SJSA1 (cell line): ENCODE measurements at regions not wholly inside any gene's neighbourhood (a gene's known extent, or its start where the extent isn't known, plus 50 kb on each side); places are given as distances from the start of the nearest gene placed in this dataset.

Source experiments
- DNase-seq, 2 experiments: peaks; one replicate each; pipeline ENCODE4 v3.0.0-alpha.2; 2015 to 2020; ENCODE audit warnings: low spot score in 2 of 2, low read depth in 1 of 2
- H3K27ac ChIP-seq: fragments of 250-450 bp; sonication (Bioruptor Pico); 2 replicates; pipeline ENCODE4 v1.5.1; 2020; ENCODE audit warnings: mild to moderate bottlenecking, moderate library complexity
- H3K27me3 ChIP-seq: fragments of 250-450 bp; sonication (Bioruptor Pico); replicated peaks from 2 replicates; pipeline ENCODE4 v1.5.1; 2020; ENCODE audit warnings: mild to moderate bottlenecking, moderate library complexity
- H3K36me3 ChIP-seq: fragments of 250-450 bp; sonication (Bioruptor Pico); 2 replicates; pipeline ENCODE4 v1.5.1; 2020; ENCODE audit warnings: mild to moderate bottlenecking
- H3K4me1 ChIP-seq: fragments of 250-450 bp; sonication (Bioruptor Pico); replicated peaks from 2 replicates; pipeline ENCODE4 v1.6.1; 2021; ENCODE audit warnings: mild to moderate bottlenecking
- H3K4me3 ChIP-seq: fragments of 250-450 bp; sonication (Bioruptor Pico); 2 replicates; pipeline ENCODE4 v1.5.1; 2020; ENCODE audit warnings: mild to moderate bottlenecking
- H3K9me3 ChIP-seq: fragments of 250-450 bp; sonication (Bioruptor Pico); replicated peaks from 2 replicates; pipeline ENCODE4 v1.5.1; 2020; ENCODE audit warnings: mild to moderate bottlenecking

DNA sequence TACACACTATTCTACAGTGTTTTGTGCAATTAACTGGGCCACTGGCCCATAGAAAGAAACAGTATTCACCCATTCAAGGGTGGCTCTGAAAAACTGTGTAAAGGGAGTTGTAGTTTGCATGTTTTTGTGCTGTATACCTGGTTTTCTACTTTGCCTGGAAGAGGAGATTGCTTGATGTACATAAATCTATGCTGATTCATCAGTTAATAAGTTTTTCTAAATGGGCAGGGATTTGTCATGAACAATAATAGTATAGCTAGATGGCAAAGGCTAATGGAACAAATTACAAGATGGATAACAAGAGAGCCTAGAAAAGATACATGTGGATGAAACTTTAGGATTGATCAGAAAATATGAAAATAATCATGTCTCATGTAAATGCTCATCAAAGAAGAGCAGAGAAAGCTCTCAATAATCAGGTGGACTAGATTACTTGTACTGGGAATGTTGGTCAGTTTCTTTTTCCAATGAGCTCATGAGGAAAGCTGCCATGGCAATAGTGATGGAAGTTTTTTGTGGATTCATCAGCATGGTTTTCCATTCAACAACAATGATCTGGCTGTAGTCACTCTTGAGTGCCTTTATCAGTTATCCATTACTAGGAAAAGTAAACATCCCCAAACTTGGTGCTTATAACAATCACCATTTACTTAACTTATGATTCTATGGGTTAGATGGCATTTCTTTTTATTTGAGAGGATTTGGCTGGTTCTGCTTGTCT lies 602.8 kb downstream of the BRINP3 start:
- Histone ChIP-seq H3K9me3 (no peaks in the 10 kb centered on the region; the same call in 1 of the 2 replicates), H3K27ac (no peak overlapping the region), H3K27me3 (no peaks in the 10 kb centered on the region), H3K36me3 (no peaks in the 10 kb centered on the region), H3K4me3 (no peak overlapping the region), H3K4me1 (no peaks in the 10 kb centered on the region)
- no peak for DNase-seq

GRCh38 chr1:189880135-189880534 lies 597.5 kb downstream of the BRINP3 start:
- no peak for DNase-seq
- Histone ChIP-seq H3K4me1 (no peaks in the 10 kb centered on the region), H3K36me3 (no peaks in the 10 kb centered on the region), H3K27ac (no peak overlapping the region), H3K9me3 (no peaks in the 10 kb centered on the region), H3K4me3 (no peak overlapping the region), H3K27me3 (no peaks in the 10 kb centered on the region)

- H3K4me1 ChIP-seq, result no peaks in the 10 kb centered on the region
- no peak for DNase-seq
Observed at GRCh38 chr1:189899686-189900425, 577.8 kb downstream of the BRINP3 start.

DNA sequence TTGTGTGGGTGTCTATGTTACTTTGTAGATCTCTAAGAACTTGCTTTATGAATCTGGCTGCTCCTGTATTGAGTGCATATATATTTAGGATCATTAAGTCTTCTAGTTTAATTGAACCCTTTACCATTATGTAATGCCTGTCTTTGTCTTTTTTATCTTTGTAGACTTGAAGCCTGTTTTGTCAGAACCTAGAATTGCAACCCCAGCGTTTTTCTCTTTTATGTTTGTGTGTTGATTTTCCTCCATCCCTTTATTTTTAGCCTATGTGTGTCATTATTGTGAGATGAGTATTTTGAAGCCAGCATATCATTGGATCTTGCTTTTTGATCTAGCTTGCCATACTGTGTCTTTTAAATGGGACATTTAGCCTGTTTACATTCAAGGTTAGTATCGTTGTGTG lies 573.2 kb downstream of the BRINP3 start:
- Histone ChIP-seq H3K4me1 (no peaks in the 10 kb centered on the region), H3K4me3 (no peak overlapping the region), H3K36me3 (no peaks in the 10 kb centered on the region)

More at GRCh38 chr1:189899686-189900425, 577.8 kb downstream of the BRINP3 start:
- Histone ChIP-seq H3K9me3 (no peaks in the 10 kb centered on the region), H3K27ac (no peak overlapping the region), H3K27me3 (no peaks in the 10 kb centered on the region), H3K36me3 (no peaks in the 10 kb centered on the region), H3K4me3 (no peak overlapping the region)

GRCh38 chr1:189908113-189908512 lies 569.6 kb downstream of the BRINP3 start:
- Histone ChIP-seq H3K36me3 (no peaks in the 10 kb centered on the region), H3K9me3 (no peaks in the 10 kb centered on the region), H3K27me3 (no peaks in the 10 kb centered on the region), H3K4me1 (no peaks in the 10 kb centered on the region), H3K4me3 (no peak overlapping the region), H3K27ac (no peak overlapping the region)
- no peak for DNase-seq

More for the DNA sequence above, 573.2 kb downstream of the BRINP3 start:
- no peaks in the 10 kb centered on the region for H3K9me3 ChIP-seq
- DNase-seq, result no peak
- no peaks in the 10 kb centered on the region for H3K27me3 ChIP-seq
- no peak overlapping the region for H3K27ac ChIP-seq

DNA sequence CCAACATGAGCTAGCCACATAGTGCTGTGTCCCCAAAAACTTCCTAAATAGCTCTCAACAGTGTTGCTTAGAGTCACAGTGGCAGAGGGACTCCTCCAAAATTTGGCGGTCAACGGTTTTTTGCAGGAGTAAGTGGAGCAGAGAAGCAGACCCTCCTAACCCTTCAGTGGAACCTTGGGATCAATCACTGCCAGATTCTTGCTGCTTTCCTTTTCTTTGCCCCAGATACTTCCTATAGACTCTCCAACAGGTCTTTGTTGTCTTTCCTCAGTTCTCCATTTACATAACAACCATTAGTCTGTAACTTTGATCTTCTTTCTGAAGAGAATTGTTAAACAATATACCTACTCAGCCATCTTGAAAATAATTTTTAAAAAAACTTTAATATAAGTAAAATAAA lies 556.1 kb downstream of the BRINP3 start:
- H3K36me3 ChIP-seq, result no peaks in the 10 kb centered on the region
- H3K4me3 ChIP-seq, result no peak overlapping the region
- no peaks in the 10 kb centered on the region for H3K27me3 ChIP-seq
- 0 out of 2 replicates have a peak, but pooled peaks cover 5% of the 10 kb centered on the region for H3K9me3 ChIP-seq
- no peak for DNase-seq
- no peaks in the 10 kb centered on the region for H3K4me1 ChIP-seq
- H3K27ac ChIP-seq, result no peak overlapping the region

GRCh38 chr1:189927641-189928040 lies 550.0 kb downstream of the BRINP3 start:
- Histone ChIP-seq H3K36me3 (no peaks in the 10 kb centered on the region), H3K27me3 (no peaks in the 10 kb centered on the region), H3K27ac (no peak overlapping the region), H3K9me3 (no peaks in the 10 kb centered on the region), H3K4me1 (no peaks in the 10 kb centered on the region), H3K4me3 (no peak overlapping the region)
- no peak for DNase-seq

GRCh38 chr1:189929501-189930099 lies 548.1 kb downstream of the BRINP3 start:
- Histone ChIP-seq H3K4me3 (no peak overlapping the region), H3K9me3 (no peaks in the 10 kb centered on the region), H3K36me3 (no peaks in the 10 kb centered on the region), H3K4me1 (no peaks in the 10 kb centered on the region), H3K27me3 (no peaks in the 10 kb centered on the region), H3K27ac (no peak overlapping the region)
- no peak for DNase-seq

GRCh38 chr1:189936861-189937260 lies 540.8 kb downstream of the BRINP3 start:
- no peak for DNase-seq
- Histone ChIP-seq H3K36me3 (no peaks in the 10 kb centered on the region), H3K27ac (no peak overlapping the region)

GRCh38 chr1:189939967-189940366 lies 537.7 kb downstream of the BRINP3 start:
- H3K9me3 ChIP-seq, result peaks cover 2% of the 10 kb centered on the region
- no peaks in the 10 kb centered on the region for H3K36me3 ChIP-seq
- H3K4me1 ChIP-seq, result no peaks in the 10 kb centered on the region
- H3K27ac ChIP-seq, result no peak overlapping the region
- no peak overlapping the region for H3K4me3 ChIP-seq
- DNase-seq, result no peak
- no peaks in the 10 kb centered on the region for H3K27me3 ChIP-seq

More at GRCh38 chr1:189936861-189937260, 540.8 kb downstream of the BRINP3 start:
- Histone ChIP-seq H3K4me1 (no peaks in the 10 kb centered on the region), H3K9me3 (peaks cover 2% of the 10 kb centered on the region; the same call in 1 of the 2 replicates), H3K27me3 (no peaks in the 10 kb centered on the region), H3K4me3 (no peak overlapping the region)

GRCh38 chr1:189941922-189942321 lies 535.7 kb downstream of the BRINP3 start:
- H3K4me1 ChIP-seq, result no peaks in the 10 kb centered on the region
- no peak overlapping the region for H3K27ac ChIP-seq
- H3K4me3 ChIP-seq, result no peak overlapping the region
- no peaks in the 10 kb centered on the region for H3K27me3 ChIP-seq
- H3K36me3 ChIP-seq, result no peaks in the 10 kb centered on the region
- DNase-seq, result no peak
- peaks cover 2% of the 10 kb centered on the region for H3K9me3 ChIP-seq

- H3K4me1 ChIP-seq, result no peaks in the 10 kb centered on the region
- no peak overlapping the region for H3K4me3 ChIP-seq
- DNase-seq, result no peak
- H3K36me3 ChIP-seq, result no peaks in the 10 kb centered on the region
- H3K27ac ChIP-seq, result no peak overlapping the region
- no peaks in the 10 kb centered on the region for H3K27me3 ChIP-seq
- H3K9me3 ChIP-seq, result no peaks in the 10 kb centered on the region; the same call in 1 of the 2 replicates
Observed at GRCh38 chr1:189958756-189959155, 518.9 kb downstream of the BRINP3 start.

- Histone ChIP-seq H3K9me3 (no peaks in the 10 kb centered on the region), H3K4me1 (no peaks in the 10 kb centered on the region), H3K27me3 (no peaks in the 10 kb centered on the region), H3K36me3 (no peaks in the 10 kb centered on the region), H3K4me3 (no peak overlapping the region), H3K27ac (no peak overlapping the region)
- no peak for DNase-seq
Observed at GRCh38 chr1:189960769-189961168, 516.9 kb downstream of the BRINP3 start.

DNA sequence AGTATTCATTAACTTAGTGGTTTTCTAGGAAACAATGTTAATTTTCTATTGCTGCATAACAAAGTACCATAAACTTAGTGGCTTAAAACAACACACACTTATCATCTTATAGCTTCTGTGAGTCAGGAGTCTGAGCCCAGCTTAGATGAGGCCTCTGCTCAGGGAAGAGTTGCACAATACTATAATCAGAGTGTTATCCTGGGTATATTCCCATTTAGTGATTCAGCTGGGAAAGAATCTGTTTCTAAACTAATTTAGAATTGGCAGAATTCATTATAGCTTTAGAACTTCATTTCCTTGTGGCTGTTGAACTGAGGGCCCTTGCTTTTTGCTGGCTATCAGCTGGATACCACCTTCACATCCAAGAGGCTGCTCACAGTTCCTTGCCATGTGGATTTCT lies 515.5 kb downstream of the BRINP3 start:
- Histone ChIP-seq H3K27me3 (no peaks in the 10 kb centered on the region), H3K36me3 (no peaks in the 10 kb centered on the region), H3K27ac (no peak overlapping the region), H3K4me3 (no peak overlapping the region), H3K9me3 (no peaks in the 10 kb centered on the region), H3K4me1 (no peaks in the 10 kb centered on the region)
- DNase-seq, result no peak
